Loucy (cell line): ENCODE measurements at regions not wholly inside any gene's neighbourhood (a gene's known extent, or its start where the extent isn't known, plus 50 kb on each side); places are given as distances from the start of the nearest gene placed in this dataset.

Experiments
- H2AFZ ChIP-seq: fragments of 200-600 bp; sonication (generic); 2 replicates; pipeline ENCODE4 v1.6.0; 2016; ENCODE audit warnings: antibody characterized with exemption, mild to moderate bottlenecking, low read length, moderate library complexity
- H3F3A ChIP-seq: fragments of 200-600 bp; 2 replicates; pipeline ENCODE4 v1.6.0; 2016; ENCODE audit warnings: antibody characterized with exemption, low read depth, mild to moderate bottlenecking
- H3K27me3 ChIP-seq: fragments of 200-600 bp; sonication (generic); 2 replicates; pipeline ENCODE4 v1.6.1; 2014; ENCODE audit warnings: low read length, mild to moderate bottlenecking; ENCODE audit not compliant: insufficient read depth, poor library complexity, severe bottlenecking
- H3K36me3 ChIP-seq: fragments of 200-600 bp; sonication (generic); 2 replicates; pipeline ENCODE4 v1.6.1; 2016; ENCODE audit warnings: low read length; ENCODE audit not compliant: insufficient read depth
- H3K4me1 ChIP-seq: fragments of 200-600 bp; sonication (generic); 2 replicates; pipeline ENCODE4 v1.5.1; 2014; ENCODE audit warnings: low read length, mild to moderate bottlenecking; ENCODE audit not compliant: insufficient read depth, poor library complexity, severe bottlenecking
- H3K4me2 ChIP-seq: fragments of 200-600 bp; sonication (generic); 2 replicates; pipeline ENCODE4 v1.6.0; 2014; ENCODE audit warnings: antibody characterized with exemption, low read length, low read depth, mild to moderate bottlenecking; ENCODE audit not compliant: poor library complexity, severe bottlenecking
- H3K4me3 ChIP-seq: fragments of 200-600 bp; sonication (generic); 2 replicates; pipeline ENCODE4 v1.5.1; 2014; ENCODE audit warnings: low read length, mild to moderate bottlenecking, mixed read lengths; ENCODE audit not compliant: poor library complexity, severe bottlenecking
- H3K79me2 ChIP-seq: fragments of 200-600 bp; sonication (generic); 2 replicates; pipeline ENCODE4 v1.6.1; 2014; ENCODE audit warnings: low read length; ENCODE audit not compliant: insufficient read depth
- H3K9ac ChIP-seq: fragments of 200-600 bp; sonication (generic); 2 replicates; pipeline ENCODE4 v1.6.0; 2014; ENCODE audit warnings: mild to moderate bottlenecking, low read depth, low read length, moderate library complexity; ENCODE audit not compliant: poor library complexity, severe bottlenecking
- H3K9me2 ChIP-seq: fragments of 200-600 bp; sonication (generic); replicated peaks from 2 replicates; pipeline ENCODE4 v1.6.1; 2016; ENCODE audit warnings: low read depth, low read length, mixed read lengths
- H3K9me3 ChIP-seq: fragments of 200-600 bp; sonication (generic); 2 replicates; pipeline ENCODE4 v1.6.1; 2014; ENCODE audit warnings: mild to moderate bottlenecking, antibody characterized with exemption, low read length, low read depth; ENCODE audit not compliant: insufficient read depth
- H4K20me1 ChIP-seq: fragments of 200-600 bp; sonication (generic); 2 replicates; pipeline ENCODE4 v1.6.0; 2014; ENCODE audit warnings: antibody characterized with exemption, low read length, mild to moderate bottlenecking; ENCODE audit not compliant: insufficient read depth, poor library complexity, severe bottlenecking
- EZH2phosphoT487 ChIP-seq: fragments of 200-600 bp; IDR thresholded peaks from 2 replicates; pipeline ENCODE4 v1.6.1; 2018; ENCODE audit warnings: antibody characterized with exemption, mild to moderate bottlenecking, moderate library complexity, borderline replicate concordance

DNA sequence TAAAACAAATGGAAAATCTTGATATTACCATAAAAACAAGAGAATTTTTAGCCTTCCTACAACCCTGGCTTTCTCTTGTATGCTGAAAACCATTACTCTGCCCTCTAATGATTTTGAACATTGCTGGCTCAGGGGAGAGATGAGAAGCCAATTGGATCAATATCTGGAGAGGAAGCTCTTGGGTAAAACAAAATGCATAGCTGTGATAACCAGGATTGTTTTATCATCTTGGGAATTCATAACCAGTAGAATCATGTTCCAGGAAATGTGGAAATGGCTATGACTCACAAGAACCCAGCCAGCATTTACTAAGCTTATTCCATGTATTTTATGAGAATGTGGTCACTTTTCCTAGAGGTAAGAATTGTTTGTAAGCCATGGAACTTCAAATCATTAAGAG is 51.1 kb upstream of the CTNND2 start:
- Histone ChIP-seq H4K20me1 (no peaks in the 10 kb centered on the region), H3K27me3 (no peaks in the 10 kb centered on the region), H3K9ac (no peak overlapping the region), H3K9me2 (no peaks in the 10 kb centered on the region), H3K9me3 (no peaks in the 10 kb centered on the region), H3K4me1 (no peaks in the 10 kb centered on the region), H3K4me3 (no peak overlapping the region), H3K36me3 (no peaks in the 10 kb centered on the region), H3K4me2 (no peak overlapping the region), H3K79me2 (no peaks in the 10 kb centered on the region), H2AFZ (no peak overlapping the region), H3F3A (no peaks in the 10 kb centered on the region)
- no peak for TF ChIP-seq EZH2phosphoT487
